ENCODE measurements at regions not wholly inside any gene's neighbourhood (a gene's known extent, or its start where the extent isn't known, plus 50 kb on each side); places are given as distances from the start of the nearest gene placed in this dataset.
"Not testable (repeated sequence)": the region's sequence is repeated elsewhere in the genome, so short reads cannot be mapped to it uniquely, and the experiment has no call there.

- DNase-seq (ENCODE audit: low spot score): no peak
- in situ Hi-C loops (cut with HindIII; ENCODE audit: low sequenced_read_pairs): no loop called here
Measured at GRCh38 chr2:58594762-58595161, 353.6 kb upstream of the FANCL start.

DNA sequence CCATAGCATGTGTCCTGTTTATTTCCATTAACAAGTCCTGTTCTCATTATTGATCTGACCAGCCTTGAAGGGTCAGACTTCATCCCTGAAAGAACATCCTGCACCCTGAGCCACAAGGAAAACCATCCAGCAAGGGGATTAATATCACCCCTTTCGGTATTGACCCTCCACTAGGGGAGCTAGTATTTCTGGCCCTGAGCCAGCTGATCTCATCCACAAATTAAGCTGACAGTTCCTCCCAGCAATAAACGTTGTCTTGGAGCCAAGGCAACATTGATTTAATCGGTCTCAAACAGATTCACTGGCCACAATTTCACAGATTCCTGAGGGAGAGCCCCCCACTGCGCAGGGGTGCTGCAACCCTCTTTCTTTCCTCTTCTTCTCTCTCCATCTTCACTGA, 353.1 kb upstream of the FANCL start:
- in situ Hi-C loops (cut with HindIII; ENCODE audit: low sequenced_read_pairs): no loop called here
- DNase-seq (ENCODE audit: low spot score): no peak

- in situ Hi-C loops (cut with HindIII; ENCODE audit: low sequenced_read_pairs); DNase-seq (ENCODE audit: low spot score): not testable (repeated sequence)
Measured at GRCh38 chr2:58586178-58586577, 345.1 kb upstream of the FANCL start.

DNA sequence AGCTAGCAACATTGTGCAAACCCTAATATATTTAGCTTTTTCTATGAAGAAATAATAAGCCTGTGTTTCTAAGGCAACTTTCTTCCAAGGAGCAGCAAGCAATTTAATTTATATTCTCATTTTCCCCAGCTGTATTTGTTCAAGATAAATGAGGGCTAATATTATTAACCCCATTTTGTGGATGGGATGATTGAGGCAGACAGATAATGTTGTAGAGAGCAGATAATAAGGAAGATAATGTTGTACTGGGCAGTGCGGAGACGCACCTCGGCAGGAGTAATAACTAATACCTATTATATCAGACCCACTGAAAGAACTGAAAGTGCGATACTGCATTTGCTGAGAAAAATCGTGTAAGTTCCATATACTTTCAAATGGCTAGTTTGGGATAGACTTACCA, 344.1 kb upstream of the FANCL start:
- in situ Hi-C loops (cut with HindIII; ENCODE audit: low sequenced_read_pairs): no loop called here
- no peak for DNase-seq (ENCODE audit: low spot score)

DNA sequence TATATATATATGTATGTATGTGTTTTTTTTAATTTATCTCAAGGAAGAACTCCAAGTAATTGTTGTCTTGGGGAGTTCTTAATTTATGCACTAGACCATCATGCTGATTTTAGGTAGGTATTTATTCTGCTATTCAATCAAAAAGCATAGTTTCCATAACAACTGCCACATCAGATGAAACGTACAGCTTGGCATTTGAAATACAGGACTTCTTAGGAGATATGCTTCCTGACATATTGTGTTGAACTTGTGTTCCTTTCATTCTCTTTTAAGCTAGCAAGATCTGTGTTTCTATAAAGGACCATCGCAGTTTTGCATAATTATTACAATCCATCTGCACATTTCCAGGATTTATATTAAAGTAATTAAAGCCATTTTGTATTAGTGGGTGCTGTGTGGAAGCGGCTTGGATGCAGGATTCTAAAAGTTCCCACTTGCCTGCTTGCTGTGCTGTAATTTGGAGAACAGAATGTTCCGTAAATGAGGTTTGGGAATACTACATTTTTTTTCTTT, 343.5 kb upstream of the FANCL start:
- in situ Hi-C loops (cut with HindIII; ENCODE audit: low sequenced_read_pairs): no loop called here
- DNase-seq (ENCODE audit: low spot score): no peak

DNA sequence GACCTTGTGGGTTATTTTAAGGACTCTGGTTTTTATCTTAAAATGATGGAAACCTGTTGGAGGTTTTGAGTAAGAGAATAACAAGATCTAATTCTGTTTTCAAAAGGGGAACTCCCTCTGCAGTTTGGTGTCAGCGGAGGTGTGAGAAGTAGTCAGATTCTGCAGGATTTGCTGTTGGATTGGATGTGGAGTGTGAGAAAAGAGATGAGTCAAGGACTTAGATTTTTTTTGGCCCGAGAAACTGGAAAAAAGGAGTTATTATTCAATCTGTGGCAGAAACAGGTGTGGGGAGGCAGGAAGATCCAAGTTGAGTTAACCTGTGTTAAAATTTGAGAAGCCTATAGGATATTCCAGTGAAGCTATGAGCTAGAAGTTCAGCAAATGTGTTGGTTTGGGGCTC, 337.2 kb upstream of the FANCL start:
- DNase-seq (ENCODE audit: low spot score): no peak
- in situ Hi-C loops (cut with HindIII; ENCODE audit: low sequenced_read_pairs): no loop called here

DNA sequence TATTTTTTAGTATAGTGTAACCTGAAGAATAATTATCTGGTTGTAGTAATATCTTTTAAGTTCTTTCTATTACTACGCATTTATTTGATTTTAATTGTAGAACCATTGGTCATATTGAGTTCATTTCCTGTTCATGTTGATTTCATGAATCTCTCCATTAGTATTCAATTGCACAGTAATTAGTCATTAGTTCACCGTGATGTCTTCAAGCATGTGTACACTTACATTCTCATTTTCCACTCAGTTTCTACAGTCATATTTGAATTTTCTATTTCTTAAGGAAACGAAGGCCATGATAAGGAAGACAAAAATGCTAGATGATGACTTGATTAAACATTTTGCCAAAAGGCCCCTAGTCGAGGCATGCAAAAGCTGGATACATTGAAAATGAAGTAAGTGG, 333.7 kb upstream of the FANCL start:
- in situ Hi-C loops (cut with HindIII; ENCODE audit: low sequenced_read_pairs): no loop called here
- DNase-seq (ENCODE audit: low spot score): no peak

DNA sequence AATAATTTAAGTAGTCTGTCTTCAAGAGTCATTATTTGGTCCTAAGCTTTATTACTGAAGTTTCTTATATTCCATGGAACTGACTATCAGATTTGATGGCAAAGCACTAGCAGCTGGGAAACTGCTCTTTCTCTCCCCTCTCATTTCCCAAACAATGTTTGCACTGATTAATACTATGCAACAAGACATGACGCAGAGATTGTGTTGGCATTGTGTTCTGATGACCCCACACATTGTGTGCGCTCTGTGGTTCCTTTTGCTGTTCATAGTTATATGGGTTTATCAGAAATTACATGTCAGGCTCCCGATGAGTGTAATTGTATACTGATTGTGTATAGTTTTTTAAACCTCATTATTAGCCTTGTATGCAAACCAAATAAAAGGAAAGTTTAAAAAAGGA, 331.6 kb upstream of the FANCL start:
- in situ Hi-C loops (cut with HindIII; ENCODE audit: low sequenced_read_pairs): no loop called here
- no peak for DNase-seq (ENCODE audit: low spot score)

DNA sequence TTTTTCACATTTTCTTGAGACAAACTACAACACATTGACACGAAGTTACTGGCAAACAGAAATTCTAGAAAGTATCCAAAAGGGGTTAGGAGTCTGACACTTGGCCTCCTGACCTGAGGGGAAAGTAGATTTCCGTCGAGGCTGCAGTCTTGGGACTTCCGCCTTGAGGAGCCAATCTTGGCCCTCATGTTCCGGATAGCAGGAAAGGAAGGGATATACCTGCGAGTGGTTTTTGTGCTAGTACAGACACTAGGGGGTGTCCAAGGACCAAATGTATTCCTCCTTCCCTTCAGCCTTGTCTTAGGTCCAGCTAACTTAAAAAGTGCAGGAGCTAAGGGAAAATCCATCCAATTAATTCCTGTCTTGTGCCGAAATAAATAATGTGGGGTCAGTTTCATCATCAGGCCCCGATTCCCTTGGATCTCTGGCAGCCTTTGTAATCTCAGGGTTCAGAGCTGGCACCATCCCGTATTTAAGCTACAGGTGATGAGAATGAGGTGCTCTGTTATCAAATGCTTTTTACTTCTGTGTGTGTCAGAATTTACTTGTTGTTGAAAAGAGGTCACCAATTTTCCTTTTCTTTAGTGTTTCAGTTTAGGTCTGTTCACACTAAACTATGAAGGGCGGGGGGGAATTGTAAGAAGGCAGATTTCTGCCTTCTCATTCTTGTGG, 330.2 kb upstream of the FANCL start:
- DNase-seq (ENCODE audit: low spot score): peak; percentile 49
- in situ Hi-C loops (cut with HindIII; ENCODE audit: low sequenced_read_pairs): no loop called here

GRCh38 chr2:58569475-58570185, 328.5 kb upstream of the FANCL start:
- in situ Hi-C loops (cut with HindIII; ENCODE audit: low sequenced_read_pairs): no loop called here
- no peak for DNase-seq (ENCODE audit: low spot score)

GRCh38 chr2:58568901-58569300, 327.8 kb upstream of the FANCL start:
- DNase-seq (ENCODE audit: low spot score): no peak
- in situ Hi-C loops (cut with HindIII; ENCODE audit: low sequenced_read_pairs): no loop called here

DNA sequence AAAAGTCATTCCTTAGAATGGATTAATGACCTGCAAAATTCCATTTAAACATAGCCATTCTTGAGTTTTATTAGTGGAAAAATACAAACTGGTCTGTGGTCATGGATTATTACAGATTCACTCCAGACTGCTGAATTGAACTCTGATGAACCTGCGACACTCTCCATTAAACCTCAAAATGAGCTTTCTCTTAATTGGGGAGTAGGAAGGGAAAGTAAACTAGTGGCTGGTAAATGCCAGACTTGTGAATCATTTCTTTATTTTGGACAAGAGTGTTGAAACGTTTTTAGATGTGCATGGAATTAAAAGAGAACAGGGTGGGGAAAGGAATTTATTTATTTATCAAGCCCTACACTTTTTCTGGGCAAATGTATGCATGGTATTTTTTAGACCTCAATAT, 321.2 kb upstream of the FANCL start:
- no peak for DNase-seq (ENCODE audit: low spot score)
- in situ Hi-C loops (cut with HindIII; ENCODE audit: low sequenced_read_pairs): no loop called here

- no peak for DNase-seq (ENCODE audit: low spot score)
Measured at GRCh38 chr2:58560531-58560930, 319.4 kb upstream of the FANCL start.

DNA sequence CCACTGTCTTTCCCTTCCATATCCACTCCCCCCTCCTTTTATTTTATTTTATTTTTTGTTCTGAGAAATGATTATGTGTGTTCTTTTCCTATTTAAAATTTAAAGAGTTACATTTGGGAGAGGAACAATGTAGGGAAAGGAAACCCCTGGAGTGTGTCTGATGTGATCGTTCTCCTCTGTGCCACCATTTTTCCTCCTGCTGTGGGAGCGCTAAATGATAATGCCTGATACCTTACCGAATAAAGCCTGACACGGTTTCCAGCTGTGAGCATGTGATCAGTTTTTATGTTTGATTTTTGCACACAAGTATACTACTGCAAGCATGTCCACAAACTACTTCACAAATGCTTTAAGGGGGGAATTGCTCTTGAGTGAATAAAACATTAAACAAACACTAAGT, 317.8 kb upstream of the FANCL start:
- no peak for DNase-seq (ENCODE audit: low spot score)
- in situ Hi-C loops (cut with HindIII; ENCODE audit: low sequenced_read_pairs): no loop called here

More at GRCh38 chr2:58560531-58560930, 319.4 kb upstream of the FANCL start:
- in situ Hi-C loops (cut with HindIII; ENCODE audit: low sequenced_read_pairs): no loop called here

DNA sequence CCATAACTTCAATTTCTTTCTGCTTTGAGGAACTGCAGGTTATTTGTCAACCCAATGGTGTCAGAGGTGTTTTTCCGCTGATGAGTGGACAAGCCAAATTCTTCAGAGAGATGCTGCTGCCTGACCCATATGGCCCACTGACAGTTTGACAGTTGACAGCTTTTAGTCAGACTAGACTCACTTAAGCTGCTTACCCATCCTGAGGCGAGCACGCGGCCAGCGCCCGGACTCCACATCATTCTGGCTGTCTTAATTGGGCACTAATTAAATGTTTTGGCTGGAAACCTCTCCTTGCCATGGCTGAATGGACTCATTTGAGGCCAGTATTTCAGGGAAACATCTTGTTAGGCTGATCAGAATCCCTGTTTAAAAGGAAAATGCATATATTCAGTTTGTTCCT, 316.1 kb upstream of the FANCL start:
- in situ Hi-C loops (cut with HindIII; ENCODE audit: low sequenced_read_pairs): no loop called here
- no peak for DNase-seq (ENCODE audit: low spot score)

DNA sequence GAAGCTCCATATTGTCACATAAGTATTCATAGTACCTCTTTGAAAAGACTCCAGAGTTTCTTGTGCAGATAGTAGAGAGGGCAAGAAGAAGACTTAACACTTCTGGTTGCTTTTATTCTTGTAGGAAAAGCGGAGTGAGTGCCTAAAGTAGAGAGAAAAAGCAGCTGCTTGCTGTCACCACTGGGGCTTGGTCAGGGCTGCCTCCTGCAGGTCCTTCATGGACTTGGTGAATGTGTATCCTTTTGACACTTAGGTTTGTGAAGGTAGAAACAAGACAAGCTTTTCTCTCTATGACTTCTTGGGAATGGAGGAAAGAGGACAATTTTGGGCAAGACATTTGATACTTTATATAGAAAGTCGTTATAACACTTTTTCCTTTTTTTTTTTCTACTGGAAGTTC, 312.8 kb upstream of the FANCL start:
- DNase-seq (ENCODE audit: low spot score): no peak
- in situ Hi-C loops (cut with HindIII; ENCODE audit: low sequenced_read_pairs): no loop called here

DNA sequence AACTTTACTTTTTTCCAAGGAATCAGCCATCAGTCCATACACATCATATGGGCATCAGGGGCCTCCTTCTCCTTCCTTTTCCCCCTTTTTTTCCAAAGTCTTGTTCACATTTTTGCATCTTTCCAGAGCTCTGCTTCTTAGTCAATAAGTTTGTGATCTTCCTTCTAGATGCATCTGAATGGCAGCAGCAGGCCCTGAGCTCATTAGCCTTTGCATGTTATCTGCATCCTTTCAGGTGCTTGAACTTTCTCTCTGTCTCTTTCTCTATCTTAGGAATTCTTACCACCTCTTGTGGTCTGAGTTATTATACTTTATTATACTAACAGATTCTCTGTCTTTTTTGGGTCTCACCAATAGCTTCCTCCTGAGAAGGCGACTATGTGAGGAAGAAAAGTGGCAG, 312.4 kb upstream of the FANCL start:
- in situ Hi-C loops (cut with HindIII; ENCODE audit: low sequenced_read_pairs): no loop called here
- DNase-seq (ENCODE audit: low spot score): no peak

- in situ Hi-C loops (cut with HindIII; ENCODE audit: low sequenced_read_pairs): no loop called here
Measured at GRCh38 chr2:58545300-58546280, 304.5 kb upstream of the FANCL start.

GRCh38 chr2:58543442-58543841, 302.3 kb upstream of the FANCL start:
- DNase-seq (ENCODE audit: low spot score): no peak
- in situ Hi-C loops (cut with HindIII; ENCODE audit: low sequenced_read_pairs): no loop called here

More at GRCh38 chr2:58545300-58546280, 304.5 kb upstream of the FANCL start:
- DNase-seq (ENCODE audit: low spot score): no peak

GRCh38 chr2:58541511-58541910, 300.4 kb upstream of the FANCL start:
- DNase-seq (ENCODE audit: low spot score): no peak
- in situ Hi-C loops (cut with HindIII; ENCODE audit: low sequenced_read_pairs): no loop called here
